Dedifferentiated amniotic fluid mesenchymal stem cell (primary cell): ENCODE measurements at regions not wholly inside any gene's neighbourhood (a gene's known extent, or its start where the extent isn't known, plus 50 kb on each side); places are given as distances from the start of the nearest gene placed in this dataset.
"Not testable (repeated sequence)": the region's sequence is repeated elsewhere in the genome, so short reads cannot be mapped to it uniquely, and the experiment has no call there.

Experiments
- DNase-seq: peaks from one replicate; pipeline ENCODE4 v3.0.0-alpha.2; 2016; ENCODE audit errors: extremely low spot score

DNA sequence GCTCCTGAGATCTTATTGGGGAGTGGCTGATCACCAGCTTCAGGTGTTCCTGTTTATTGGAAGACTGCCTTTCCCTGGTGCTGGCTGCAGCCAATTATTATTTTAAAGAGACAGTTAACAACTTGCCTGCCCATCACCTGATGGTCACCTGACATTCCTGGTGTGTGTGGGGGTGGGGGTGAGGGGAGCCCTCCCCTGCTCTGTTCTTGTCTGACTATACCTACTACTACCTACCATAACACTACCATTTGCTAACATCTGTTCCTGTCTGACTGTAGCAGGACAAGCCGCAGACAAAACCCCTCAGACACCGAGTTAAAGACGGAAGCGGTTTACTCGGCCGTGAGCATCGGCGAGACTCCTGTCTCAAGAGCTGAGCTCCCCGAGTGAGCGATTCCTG lies 54.9 kb upstream of the NBPF3 start:
- DNase-seq: no peak

DNA sequence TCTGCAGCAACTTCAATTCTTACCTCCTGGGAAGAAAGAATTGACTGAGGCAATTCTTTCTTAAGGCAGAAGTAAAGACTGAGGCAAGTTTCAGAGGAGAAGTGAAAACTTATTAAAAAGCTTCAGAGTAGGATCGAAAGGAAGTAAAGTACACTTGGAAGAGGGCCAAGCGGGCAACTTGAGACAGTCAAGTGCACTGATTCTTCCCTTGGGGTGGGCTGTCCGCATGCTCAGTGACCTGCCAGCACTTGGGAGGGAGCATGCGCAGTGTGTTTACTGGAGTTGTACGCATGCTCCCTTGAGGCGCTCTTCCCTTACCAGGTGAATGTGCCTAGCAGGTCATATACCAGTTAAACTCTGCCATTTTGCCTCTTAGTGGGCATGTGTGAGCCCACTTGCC lies 55.3 kb upstream of the NBPF3 start:
- DNase-seq: no peak

GRCh38 chr1:21383785-21384401 lies 56.0 kb upstream of the NBPF3 start:
- no peak for DNase-seq

- DNase-seq: no peak
Measured at GRCh38 chr1:21381354-21381753, 58.6 kb upstream of the NBPF3 start.

DNA sequence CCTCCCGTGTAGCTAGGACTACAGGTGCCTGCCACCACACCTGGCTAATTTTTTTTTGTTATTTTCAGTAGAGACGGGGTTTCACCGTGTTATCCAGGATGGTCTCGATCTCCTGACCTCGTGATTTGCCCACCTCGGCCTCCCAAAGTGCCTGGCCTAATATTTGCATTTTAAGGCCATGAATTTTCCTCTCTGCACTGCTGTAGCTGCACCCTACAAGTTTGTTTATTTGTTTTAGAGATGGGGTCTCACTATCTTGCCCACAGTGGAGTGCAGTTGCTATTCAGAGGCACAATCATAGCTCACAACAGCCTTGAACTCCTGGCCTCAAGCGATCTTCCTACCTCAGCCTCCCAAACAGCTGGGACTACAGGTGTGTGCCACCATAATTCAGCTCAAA lies 59.8 kb upstream of the NBPF3 start:
- not testable (repeated sequence) for DNase-seq

- DNase-seq: no peak
Measured at GRCh38 chr1:21379571-21379970, 60.4 kb upstream of the NBPF3 start.

DNA sequence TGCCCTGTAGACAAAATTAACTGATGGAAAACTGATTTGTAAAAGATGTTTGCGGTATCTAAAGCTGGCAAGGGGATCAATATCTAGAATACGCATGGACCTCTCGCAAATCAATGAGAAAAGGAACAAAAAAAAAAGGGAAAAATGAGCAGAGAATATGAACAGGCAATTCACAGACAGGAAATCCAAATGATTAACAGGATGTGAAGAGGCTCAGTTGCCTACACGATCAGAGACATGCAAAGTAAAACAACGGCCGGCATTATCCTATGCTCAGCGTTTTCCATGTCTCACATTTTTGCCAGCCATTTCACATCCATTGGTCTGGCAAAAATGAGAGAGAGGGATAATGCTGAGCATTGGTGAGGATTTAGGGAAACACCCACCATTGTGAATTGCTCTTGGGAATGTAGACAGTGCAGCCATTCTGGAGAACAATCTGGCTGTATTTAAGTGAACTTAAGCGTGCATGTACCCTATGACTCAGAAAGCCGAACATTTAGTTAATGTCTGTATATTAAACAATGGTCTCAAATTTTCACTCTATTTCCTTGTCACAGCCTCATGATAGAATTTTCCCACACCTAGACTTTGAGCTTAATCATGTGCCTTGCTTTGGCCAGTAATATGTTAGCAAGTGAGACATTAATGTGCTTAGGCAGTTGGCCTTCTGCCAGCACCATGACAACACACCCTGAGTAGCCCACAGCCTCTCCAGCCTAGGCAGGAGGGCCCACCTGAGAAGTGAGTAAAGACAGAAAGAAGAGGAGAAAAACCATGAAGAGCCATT lies 61.0 kb upstream of the NBPF3 start:
- no peak for DNase-seq

GRCh38 chr1:21372383-21372782 lies 67.6 kb upstream of the NBPF3 start:
- DNase-seq: no peak

- no peak for DNase-seq
Measured at GRCh38 chr1:21369905-21370304, 70.0 kb upstream of the NBPF3 start.

DNA sequence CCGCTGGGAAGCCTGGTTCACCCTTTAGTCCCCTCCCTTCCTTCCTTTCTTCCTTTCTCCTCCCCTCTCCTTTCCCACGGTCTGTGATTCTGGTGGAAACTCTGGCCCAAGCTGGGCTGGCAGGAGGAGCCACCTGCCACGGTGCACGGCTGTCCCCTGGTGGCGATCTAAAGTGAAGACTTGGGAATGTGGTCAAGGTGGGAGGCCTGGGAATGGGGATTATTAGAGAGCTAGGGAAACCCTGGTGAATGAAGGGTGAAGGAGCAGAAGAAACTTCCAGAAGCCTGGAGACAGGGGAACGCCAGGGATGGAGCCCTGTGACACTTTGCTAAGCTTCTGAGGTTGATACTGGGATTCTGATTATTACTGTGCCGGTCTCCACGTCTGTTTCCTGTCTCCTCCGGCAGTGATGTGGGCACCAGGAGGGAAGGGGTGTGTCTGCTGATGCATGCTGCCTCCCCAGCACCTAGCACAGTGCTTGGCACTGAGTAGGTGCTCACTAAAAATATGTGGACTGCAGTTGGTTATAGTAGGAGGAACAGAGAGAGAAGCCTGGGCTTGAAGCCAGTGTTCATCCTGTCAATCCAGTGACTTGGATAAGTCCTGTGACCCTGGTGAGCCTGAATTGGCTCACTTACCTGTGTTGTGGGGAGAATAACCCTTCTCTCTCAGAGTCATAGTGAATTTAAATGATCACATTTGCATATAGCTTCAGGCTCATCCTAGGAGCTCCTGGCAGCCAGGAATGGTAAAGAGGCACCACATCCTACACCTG lies 71.2 kb upstream of the NBPF3 start:
- DNase-seq: peak; percentile 70

GRCh38 chr1:21367973-21368514 lies 71.9 kb upstream of the NBPF3 start:
- DNase-seq: not testable (repeated sequence)

DNA sequence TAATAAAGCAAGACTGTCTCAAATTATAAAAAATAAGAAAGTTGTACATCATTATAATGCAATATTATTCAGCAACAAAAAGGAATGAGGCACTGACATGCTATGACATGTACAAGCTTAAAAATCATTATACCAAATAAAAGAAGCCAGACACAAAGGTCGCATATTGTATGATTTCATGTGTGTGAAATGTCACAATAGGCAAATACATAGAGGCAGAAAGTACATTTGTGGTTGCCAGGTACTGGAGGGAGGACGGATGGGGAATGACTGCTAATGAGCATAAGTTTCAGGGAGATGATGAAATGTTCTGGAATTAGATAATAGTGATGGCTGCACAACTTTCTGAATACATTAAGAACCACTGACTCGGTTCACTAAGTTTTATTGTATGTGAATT lies 73.6 kb upstream of the NBPF3 start:
- DNase-seq: no peak

- DNase-seq: no peak
Measured at GRCh38 chr1:21365036-21365435, 74.8 kb upstream of the ECE1 start.

- no peak for DNase-seq
Measured at GRCh38 chr1:21362096-21362495, 71.8 kb upstream of the ECE1 start.

DNA sequence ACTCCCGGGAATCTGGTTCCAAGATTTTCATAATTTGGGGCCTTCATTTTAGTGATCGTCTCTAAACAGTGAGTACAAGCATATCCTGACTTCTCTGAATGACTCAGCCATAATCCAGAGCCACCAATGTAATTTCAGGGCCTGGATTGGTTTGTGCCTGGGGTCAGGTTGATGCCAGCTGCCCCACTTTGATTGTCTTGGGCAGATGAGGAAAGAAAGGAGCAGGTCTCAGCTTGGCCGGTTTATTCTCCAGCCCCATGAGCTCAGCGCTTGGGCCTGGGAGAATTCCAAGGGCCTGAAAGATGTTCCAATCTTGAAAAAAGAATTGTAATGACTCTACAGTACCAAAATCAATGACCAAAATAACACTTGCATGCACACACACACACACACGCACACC lies 71.2 kb upstream of the ECE1 start:
- no peak for DNase-seq

DNA sequence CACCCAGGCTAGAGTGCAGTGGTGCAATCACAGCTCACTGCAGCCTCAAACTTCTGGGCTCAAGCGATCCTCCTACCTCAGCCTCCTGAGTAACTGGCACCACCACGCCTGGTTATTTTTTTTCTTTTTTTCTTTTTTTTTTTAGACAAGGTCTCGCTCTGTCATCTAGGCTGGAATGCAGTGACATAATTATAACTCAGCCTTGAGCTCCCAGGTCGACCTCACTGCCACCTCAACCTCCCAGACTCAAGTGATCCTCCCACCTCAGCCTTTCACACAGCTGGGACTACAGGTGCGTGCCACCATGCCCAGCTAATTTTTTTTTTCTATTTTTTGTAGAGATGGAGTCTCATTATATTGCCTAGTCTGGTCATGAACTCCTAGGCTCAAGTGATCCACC lies 66.9 kb upstream of the ECE1 start:
- DNase-seq: no peak

DNA sequence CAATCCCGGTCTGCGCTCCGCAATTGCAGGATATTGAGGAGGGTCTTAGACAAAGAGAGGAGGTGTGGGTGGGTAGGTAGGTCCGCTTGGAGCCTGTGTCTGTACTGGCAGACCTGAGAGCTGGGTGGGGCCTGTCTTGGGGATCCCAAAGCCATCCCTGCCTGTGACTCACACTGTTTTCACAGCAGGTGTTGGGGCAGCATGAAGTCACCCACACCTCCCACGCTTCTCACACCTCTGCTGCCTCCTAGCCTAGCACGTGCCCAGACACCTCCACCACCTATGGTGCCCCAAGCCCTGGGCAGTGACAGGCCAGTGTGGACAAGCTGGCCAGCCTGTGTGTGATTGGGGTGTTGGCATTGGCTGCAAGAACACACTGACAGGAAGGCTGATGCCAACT lies 65.7 kb upstream of the ECE1 start:
- DNase-seq: no peak

DNA sequence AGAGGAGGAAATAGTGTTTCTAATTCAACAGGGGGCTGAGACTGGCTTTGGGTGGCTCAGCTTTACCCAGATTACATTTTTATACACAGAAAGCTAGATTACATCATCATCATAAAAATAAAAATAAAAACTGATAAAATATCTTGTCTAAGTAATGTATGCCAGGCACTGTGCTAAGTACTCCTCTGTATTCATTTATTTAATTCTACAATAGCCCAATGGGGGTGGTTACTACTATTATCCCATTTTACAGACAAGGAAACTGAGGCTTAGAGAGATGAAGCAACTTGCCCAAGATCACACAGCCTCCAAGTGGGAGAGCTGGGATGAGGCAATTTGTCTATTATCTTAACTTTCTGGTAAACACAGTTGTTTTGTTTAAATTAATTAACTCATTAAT lies 62.3 kb upstream of the ECE1 start:
- no peak for DNase-seq

GRCh38 chr1:21351901-21352300 lies 61.6 kb upstream of the ECE1 start:
- DNase-seq: no peak

GRCh38 chr1:21350202-21350885 lies 60.1 kb upstream of the ECE1 start:
- no peak for DNase-seq

DNA sequence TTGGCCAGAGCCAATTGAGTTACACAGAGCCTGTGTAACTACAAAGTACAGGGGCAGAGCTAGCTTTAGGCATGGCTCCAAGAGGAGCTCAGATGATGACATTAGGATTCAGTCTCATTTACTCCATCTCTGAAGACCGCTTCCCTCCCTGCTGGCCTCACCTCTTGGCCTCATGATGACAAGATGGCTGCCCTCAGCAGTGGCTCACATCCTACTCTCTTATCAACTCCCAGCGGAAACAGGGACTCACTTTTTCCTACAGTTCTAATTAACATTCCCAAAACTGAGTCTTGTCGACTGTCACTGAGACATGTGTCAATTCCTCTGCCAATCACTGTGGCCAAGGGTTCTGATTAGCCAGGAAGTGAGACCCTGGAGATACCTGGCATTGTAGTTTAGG lies 59.4 kb upstream of the ECE1 start:
- DNase-seq: no peak

GRCh38 chr1:21347072-21347581 lies 56.9 kb upstream of the ECE1 start:
- no peak for DNase-seq
